ENCODE measurements at regions not wholly inside any gene's neighbourhood (a gene's known extent, or its start where the extent isn't known, plus 50 kb on each side); places are given as distances from the start of the nearest gene placed in this dataset.

- 92% methylated on average over 12 of the region's 12 CpGs for whole genome bisulfite sequencing
- Histone ChIP-seq H3K27ac (ENCODE audit: low read depth, low read length) (no peak overlapping the region), H3K9ac (ENCODE audit: low read depth, low read length) (no peak overlapping the region), H3K27me3 (ENCODE audit: insufficient read depth, low read length) (peaks cover 6% of the 10 kb centered on the region), H3K4me3 (ENCODE audit: low read length) (no peak overlapping the region), H3K36me3 (ENCODE audit: insufficient read depth, low read length) (no peaks in the 10 kb centered on the region), H3K9me3 (ENCODE audit: insufficient read depth, low read depth, low read length) (peaks cover 3% of the 10 kb centered on the region), H3K4me1 (ENCODE audit: insufficient read depth, low read length) (no peaks in the 10 kb centered on the region)
These were observed 100.4 kb downstream of the CD83 start for GRCh38 chr6:14217728-14218518.

- H3K9me3 ChIP-seq (ENCODE audit: insufficient read depth, low read depth, low read length), result no peaks in the 10 kb centered on the region
- H3K4me3 ChIP-seq (ENCODE audit: low read length), result no peak overlapping the region
- no CpG with 5 or more reads among the region's 1 CpG for WGBS
- H3K36me3 ChIP-seq (ENCODE audit: insufficient read depth, low read length), result no peaks in the 10 kb centered on the region
- no peaks in the 10 kb centered on the region for H3K4me1 ChIP-seq (ENCODE audit: insufficient read depth, low read length)
- no peak overlapping the region for H3K9ac ChIP-seq (ENCODE audit: low read depth, low read length)
- H3K27me3 ChIP-seq (ENCODE audit: insufficient read depth, low read length), result 0 out of 2 replicates have a peak, but pooled peaks cover under 1% of the 10 kb centered on the region
- H3K27ac ChIP-seq (ENCODE audit: low read depth, low read length), result no peak overlapping the region
These were observed 100.9 kb downstream of the CD83 start for GRCh38 chr6:14218519-14218800.

GRCh38 chr6:14221564-14222279, 104.2 kb downstream of the CD83 start:
- Histone ChIP-seq H3K36me3 (ENCODE audit: insufficient read depth, low read length) (no peaks in the 10 kb centered on the region), H3K27me3 (ENCODE audit: insufficient read depth, low read length) (no peaks in the 10 kb centered on the region), H3K9me3 (ENCODE audit: insufficient read depth, low read depth, low read length) (peaks cover 4% of the 10 kb centered on the region; the same call in 1 of the 2 replicates), H3K4me1 (ENCODE audit: insufficient read depth, low read length) (no peaks in the 10 kb centered on the region), H3K27ac (ENCODE audit: low read depth, low read length) (no peak overlapping the region), H3K4me3 (ENCODE audit: low read length) (no peak overlapping the region), H3K9ac (ENCODE audit: low read depth, low read length) (no peak overlapping the region)
- WGBS, result 94% methylated on average over 8 of the region's 8 CpGs

GRCh38 chr6:14222956-14223355, 105.4 kb downstream of the CD83 start:
- no peak overlapping the region for H3K9ac ChIP-seq (ENCODE audit: low read depth, low read length)

GRCh38 chr6:14224359-14225103, 107.0 kb downstream of the CD83 start:
- Histone ChIP-seq H3K9me3 (ENCODE audit: insufficient read depth, low read depth, low read length) (peaks cover 4% of the 10 kb centered on the region; the same call in 1 of the 2 replicates), H3K27ac (ENCODE audit: low read depth, low read length) (no peak overlapping the region), H3K36me3 (ENCODE audit: insufficient read depth, low read length) (no peaks in the 10 kb centered on the region), H3K9ac (ENCODE audit: low read depth, low read length) (no peak overlapping the region), H3K4me1 (ENCODE audit: insufficient read depth, low read length) (no peaks in the 10 kb centered on the region), H3K4me3 (ENCODE audit: low read length) (no peak overlapping the region), H3K27me3 (ENCODE audit: insufficient read depth, low read length) (no peaks in the 10 kb centered on the region)
- 94% methylated on average over 6 of the region's 8 CpGs for WGBS

More at GRCh38 chr6:14222956-14223355, 105.4 kb downstream of the CD83 start:
- no peaks in the 10 kb centered on the region for H3K4me1 ChIP-seq (ENCODE audit: insufficient read depth, low read length)
- peaks cover 4% of the 10 kb centered on the region; the same call in 1 of the 2 replicates for H3K9me3 ChIP-seq (ENCODE audit: insufficient read depth, low read depth, low read length)
- H3K27ac ChIP-seq (ENCODE audit: low read depth, low read length), result no peak overlapping the region
- H3K27me3 ChIP-seq (ENCODE audit: insufficient read depth, low read length), result no peaks in the 10 kb centered on the region
- H3K4me3 ChIP-seq (ENCODE audit: low read length), result no peak overlapping the region
- WGBS, result 92% methylated on average over 8 of the region's 8 CpGs
- H3K36me3 ChIP-seq (ENCODE audit: insufficient read depth, low read length), result no peaks in the 10 kb centered on the region

- Histone ChIP-seq H3K27me3 (ENCODE audit: insufficient read depth, low read length) (no peaks in the 10 kb centered on the region), H3K9me3 (ENCODE audit: insufficient read depth, low read depth, low read length) (peaks cover 4% of the 10 kb centered on the region; the same call in 1 of the 2 replicates), H3K36me3 (ENCODE audit: insufficient read depth, low read length) (no peaks in the 10 kb centered on the region), H3K4me1 (ENCODE audit: insufficient read depth, low read length) (no peaks in the 10 kb centered on the region), H3K4me3 (ENCODE audit: low read length) (no peak overlapping the region), H3K27ac (ENCODE audit: low read depth, low read length) (no peak overlapping the region), H3K9ac (ENCODE audit: low read depth, low read length) (no peak overlapping the region)
- WGBS, result 71% methylated on average over 1 of the region's 2 CpGs
These were observed 108.6 kb downstream of the CD83 start for GRCh38 chr6:14226051-14226660.

- 92% methylated on average over 7 of the region's 7 CpGs for WGBS
- Histone ChIP-seq H3K36me3 (ENCODE audit: insufficient read depth, low read length) (no peaks in the 10 kb centered on the region), H3K9ac (ENCODE audit: low read depth, low read length) (no peak overlapping the region), H3K27me3 (ENCODE audit: insufficient read depth, low read length) (no peaks in the 10 kb centered on the region), H3K4me1 (ENCODE audit: insufficient read depth, low read length) (no peaks in the 10 kb centered on the region), H3K4me3 (ENCODE audit: low read length) (no peak overlapping the region), H3K9me3 (ENCODE audit: insufficient read depth, low read depth, low read length) (peaks cover 4% of the 10 kb centered on the region; the same call in 1 of the 2 replicates), H3K27ac (ENCODE audit: low read depth, low read length) (no peak overlapping the region)
These were observed 111.0 kb downstream of the CD83 start for GRCh38 chr6:14228571-14228970.

GRCh38 chr6:14231071-14231483, 113.5 kb downstream of the CD83 start:
- Histone ChIP-seq H3K4me3 (ENCODE audit: low read length) (no peak overlapping the region), H3K4me1 (ENCODE audit: insufficient read depth, low read length) (no peaks in the 10 kb centered on the region), H3K36me3 (ENCODE audit: insufficient read depth, low read length) (no peaks in the 10 kb centered on the region), H3K27ac (ENCODE audit: low read depth, low read length) (no peak overlapping the region), H3K9me3 (ENCODE audit: insufficient read depth, low read depth, low read length) (peaks cover 2% of the 10 kb centered on the region; the same call in 1 of the 2 replicates), H3K27me3 (ENCODE audit: insufficient read depth, low read length) (no peaks in the 10 kb centered on the region), H3K9ac (ENCODE audit: low read depth, low read length) (no peak overlapping the region)
- WGBS, result 93% methylated on average over 5 of the region's 6 CpGs

GRCh38 chr6:14231501-14232280, 114.1 kb downstream of the CD83 start:
- 96% methylated on average over 7 of the region's 7 CpGs for WGBS
- Histone ChIP-seq H3K36me3 (ENCODE audit: insufficient read depth, low read length) (no peaks in the 10 kb centered on the region), H3K9ac (ENCODE audit: low read depth, low read length) (no peak overlapping the region), H3K9me3 (ENCODE audit: insufficient read depth, low read depth, low read length) (no peaks in the 10 kb centered on the region), H3K4me1 (ENCODE audit: insufficient read depth, low read length) (no peaks in the 10 kb centered on the region), H3K4me3 (ENCODE audit: low read length) (no peak overlapping the region), H3K27me3 (ENCODE audit: insufficient read depth, low read length) (no peaks in the 10 kb centered on the region), H3K27ac (ENCODE audit: low read depth, low read length) (no peak overlapping the region)

GRCh38 chr6:14232889-14233288, 115.3 kb downstream of the CD83 start:
- no peaks in the 10 kb centered on the region for H3K4me1 ChIP-seq (ENCODE audit: insufficient read depth, low read length)
- H3K27ac ChIP-seq (ENCODE audit: low read depth, low read length), result no peak overlapping the region
- no peaks in the 10 kb centered on the region for H3K9me3 ChIP-seq (ENCODE audit: insufficient read depth, low read depth, low read length)
- no peaks in the 10 kb centered on the region for H3K27me3 ChIP-seq (ENCODE audit: insufficient read depth, low read length)
- WGBS, result 78% methylated on average over 2 of the region's 2 CpGs
- no peaks in the 10 kb centered on the region for H3K36me3 ChIP-seq (ENCODE audit: insufficient read depth, low read length)
- no peak overlapping the region for H3K9ac ChIP-seq (ENCODE audit: low read depth, low read length)
- H3K4me3 ChIP-seq (ENCODE audit: low read length), result no peak overlapping the region
